ENCODE measurements at regions not wholly inside any gene's neighbourhood (a gene's known extent, or its start where the extent isn't known, plus 50 kb on each side); places are given as distances from the start of the nearest gene placed in this dataset.

- Histone ChIP-seq H3K27me3 (ENCODE audit: insufficient read depth, low read length, poor library complexity) (no peaks in the 10 kb centered on the region), H3K4me1 (ENCODE audit: insufficient read depth, low read length) (no peaks in the 10 kb centered on the region), H3K4me3 (ENCODE audit: low read depth in 1 of 2, low read length in 2 of 2) (no peak overlapping the region), H3K27ac (ENCODE audit: low read length) (no peak overlapping the region), H3K4me2 (ENCODE audit: insufficient read depth, low read length) (no peak overlapping the region), H3K9me3 (ENCODE audit: insufficient read depth, low read length, severe bottlenecking) (no peaks in the 10 kb centered on the region), H4K20me1 (ENCODE audit: insufficient read depth, low read length) (no peaks in the 10 kb centered on the region), H3K36me3 (ENCODE audit: insufficient read depth, low read length) (no peaks in the 10 kb centered on the region), H3K79me2 (ENCODE audit: insufficient read depth, low read length) (no peaks in the 10 kb centered on the region), H3K9ac (ENCODE audit: low read depth, low read length) (no peak overlapping the region), H2AFZ (ENCODE audit: low read depth, low read length) (no peak overlapping the region)
- TF ChIP-seq EZH2 (IDR thresholded peaks at IDR 0.05; ENCODE audit: borderline replicate concordance, low read depth, low read length, severe bottlenecking) = no peak
- TF ChIP-seq CTCF (IDR thresholded peaks at IDR 0.05; ENCODE audit: borderline replicate concordance, extremely low read depth, low read length, poor library complexity, severe bottlenecking) = no peak
- DNase-seq (no peak), ATAC-seq (ENCODE audit: insufficient read depth, low read depth) (no peak)
Observed at GRCh38 chr3:116841003-116841735, 131.6 kb downstream of the TUSC7 start.

GRCh38 chr3:116842254-116842957, 132.8 kb downstream of the TUSC7 start:
- H3K9ac ChIP-seq (ENCODE audit: low read depth, low read length) = no peak overlapping the region
- no peaks in the 10 kb centered on the region for H3K79me2 ChIP-seq (ENCODE audit: insufficient read depth, low read length)
- H3K4me3 ChIP-seq (ENCODE audit: low read depth in 1 of 2, low read length in 2 of 2) = no peak overlapping the region

GRCh38 chr3:116848248-116848829, 138.8 kb downstream of the TUSC7 start:
- H4K20me1 ChIP-seq (ENCODE audit: insufficient read depth, low read length) = no peaks in the 10 kb centered on the region
- H2AFZ ChIP-seq (ENCODE audit: low read depth, low read length) = no peak overlapping the region
- H3K27me3 ChIP-seq (ENCODE audit: insufficient read depth, low read length, poor library complexity) = no peaks in the 10 kb centered on the region
- no peak overlapping the region for H3K4me3 ChIP-seq (ENCODE audit: low read depth in 1 of 2, low read length in 2 of 2)
- ATAC-seq (ENCODE audit: insufficient read depth, low read depth) (no peak), DNase-seq (no peak)
- no peaks in the 10 kb centered on the region for H3K4me1 ChIP-seq (ENCODE audit: insufficient read depth, low read length)
- H3K79me2 ChIP-seq (ENCODE audit: insufficient read depth, low read length) = no peaks in the 10 kb centered on the region
- no peaks in the 10 kb centered on the region for H3K9me3 ChIP-seq (ENCODE audit: insufficient read depth, low read length, severe bottlenecking)
- H3K9ac ChIP-seq (ENCODE audit: low read depth, low read length) = no peak overlapping the region
- no peak overlapping the region for H3K27ac ChIP-seq (ENCODE audit: low read length)
- TF ChIP-seq CTCF (IDR thresholded peaks at IDR 0.05; ENCODE audit: borderline replicate concordance, extremely low read depth, low read length, poor library complexity, severe bottlenecking) = no peak
- TF ChIP-seq EZH2 (IDR thresholded peaks at IDR 0.05; ENCODE audit: borderline replicate concordance, low read depth, low read length, severe bottlenecking) = no peak
- no peak overlapping the region for H3K4me2 ChIP-seq (ENCODE audit: insufficient read depth, low read length)
- no peaks in the 10 kb centered on the region for H3K36me3 ChIP-seq (ENCODE audit: insufficient read depth, low read length)

More at GRCh38 chr3:116842254-116842957, 132.8 kb downstream of the TUSC7 start:
- no peak for ATAC-seq (ENCODE audit: insufficient read depth, low read depth)
- no peaks in the 10 kb centered on the region for H3K4me1 ChIP-seq (ENCODE audit: insufficient read depth, low read length)
- no peaks in the 10 kb centered on the region for H4K20me1 ChIP-seq (ENCODE audit: insufficient read depth, low read length)
- no peaks in the 10 kb centered on the region for H3K36me3 ChIP-seq (ENCODE audit: insufficient read depth, low read length)
- H3K9me3 ChIP-seq (ENCODE audit: insufficient read depth, low read length, severe bottlenecking) = no peaks in the 10 kb centered on the region
- H3K4me2 ChIP-seq (ENCODE audit: insufficient read depth, low read length) = no peak overlapping the region
- H3K27ac ChIP-seq (ENCODE audit: low read length) = no peak overlapping the region
- DNase-seq = no peak
- no peak for TF ChIP-seq EZH2 (IDR thresholded peaks at IDR 0.05; ENCODE audit: borderline replicate concordance, low read depth, low read length, severe bottlenecking)
- no peak for TF ChIP-seq CTCF (IDR thresholded peaks at IDR 0.05; ENCODE audit: borderline replicate concordance, extremely low read depth, low read length, poor library complexity, severe bottlenecking)
- no peaks in the 10 kb centered on the region for H3K27me3 ChIP-seq (ENCODE audit: insufficient read depth, low read length, poor library complexity)
- no peak overlapping the region for H2AFZ ChIP-seq (ENCODE audit: low read depth, low read length)
